ENCODE measurements at regions not wholly inside any gene's neighbourhood (a gene's known extent, or its start where the extent isn't known, plus 50 kb on each side); places are given as distances from the start of the nearest gene placed in this dataset.

GRCh38 chr3:78112291-78113010, 1072.6 kb downstream of the ROBO2 start:
- no peaks in the 10 kb centered on the region for H3K9me3 ChIP-seq (ENCODE audit: low read depth)
- H3K4me1 ChIP-seq (ENCODE audit: low read depth) = peaks cover 12% of the 10 kb centered on the region
- H3K27ac ChIP-seq = peak overlapping the region; percentile 9
- no peaks in the 10 kb centered on the region for H3K36me3 ChIP-seq
- no peaks in the 10 kb centered on the region for H3K27me3 ChIP-seq
- DNase-seq (ENCODE audit: low read depth in 1 of 2, low spot score in 1 of 2) = peak in 1 of 2 donors; percentile 50
- no peak for TF ChIP-seq CTCF (IDR thresholded peaks at IDR 0.05; ENCODE audit: low read depth, low read length)
- H3K4me3 ChIP-seq = no peak overlapping the region

GRCh38 chr3:78115983-78116382, 1076.1 kb downstream of the ROBO2 start:
- TF ChIP-seq CTCF (IDR thresholded peaks at IDR 0.05; ENCODE audit: low read depth, low read length) = no peak
- H3K9me3 ChIP-seq (ENCODE audit: low read depth) = no peaks in the 10 kb centered on the region
- peaks cover 10% of the 10 kb centered on the region for H3K4me1 ChIP-seq (ENCODE audit: low read depth)
- no peak overlapping the region for H3K4me3 ChIP-seq
- no peaks in the 10 kb centered on the region for H3K27me3 ChIP-seq
- no peak overlapping the region for H3K27ac ChIP-seq
- no peaks in the 10 kb centered on the region for H3K36me3 ChIP-seq
- no peak for DNase-seq (ENCODE audit: low read depth in 1 of 2, low spot score in 1 of 2)

- TF ChIP-seq CTCF (IDR thresholded peaks at IDR 0.05; ENCODE audit: low read depth, low read length) = no peak
- peak in 1 of 2 donors; percentile 32 for DNase-seq (ENCODE audit: low read depth in 1 of 2, low spot score in 1 of 2)
- H3K4me3 ChIP-seq = no peak overlapping the region
- H3K27me3 ChIP-seq = no peaks in the 10 kb centered on the region
- H3K9me3 ChIP-seq (ENCODE audit: low read depth) = no peaks in the 10 kb centered on the region
- H3K36me3 ChIP-seq = no peaks in the 10 kb centered on the region
- no peak overlapping the region for H3K27ac ChIP-seq
- H3K4me1 ChIP-seq (ENCODE audit: low read depth) = peaks cover 6% of the 10 kb centered on the region
These were observed 1077.0 kb downstream of the ROBO2 start for GRCh38 chr3:78116874-78117273.

GRCh38 chr3:78123058-78123457, 1083.2 kb downstream of the ROBO2 start:
- H3K27me3 ChIP-seq = no peaks in the 10 kb centered on the region
- H3K4me1 ChIP-seq (ENCODE audit: low read depth) = peaks cover 3% of the 10 kb centered on the region
- no peak overlapping the region for H3K4me3 ChIP-seq
- no peak for DNase-seq (ENCODE audit: low read depth in 1 of 2, low spot score in 1 of 2)
- H3K27ac ChIP-seq = no peak overlapping the region
- H3K9me3 ChIP-seq (ENCODE audit: low read depth) = no peaks in the 10 kb centered on the region
- no peaks in the 10 kb centered on the region for H3K36me3 ChIP-seq
- TF ChIP-seq CTCF (IDR thresholded peaks at IDR 0.05; ENCODE audit: low read depth, low read length) = no peak

- Histone ChIP-seq H3K36me3 (no peaks in the 10 kb centered on the region), H3K4me3 (no peak overlapping the region), H3K27me3 (no peaks in the 10 kb centered on the region), H3K27ac (no peak overlapping the region), H3K9me3 (ENCODE audit: low read depth) (no peaks in the 10 kb centered on the region), H3K4me1 (ENCODE audit: low read depth) (peaks cover 9% of the 10 kb centered on the region)
- DNase-seq (ENCODE audit: low read depth in 1 of 2, low spot score in 1 of 2) = no peak
- TF ChIP-seq CTCF (IDR thresholded peaks at IDR 0.05; ENCODE audit: low read depth, low read length) = no peak
These were observed 1089.8 kb downstream of the ROBO2 start for GRCh38 chr3:78129707-78130106.

Data from cardiac muscle cell (in vitro differentiated cells and primary cell).